Islet of Langerhans (tissue), 1 donor: ENCODE measurements at regions not wholly inside any gene's neighbourhood (a gene's known extent, or its start where the extent isn't known, plus 50 kb on each side); places are given as distances from the start of the nearest gene placed in this dataset.

Experiments
- FAIRE-seq: peaks from one replicate; lab custom pipeline; 2011; peaks lifted over from hg19 to GRCh38; lab: Jason Lieb, UNC

GRCh38 chr11:86119077-86119476 is 50.2 kb upstream of the PICALM start:
- FAIRE-seq = peak; percentile 74
